ENCODE measurements at regions not wholly inside any gene's neighbourhood (a gene's known extent, or its start where the extent isn't known, plus 50 kb on each side); places are given as distances from the start of the nearest gene placed in this dataset.

DNA sequence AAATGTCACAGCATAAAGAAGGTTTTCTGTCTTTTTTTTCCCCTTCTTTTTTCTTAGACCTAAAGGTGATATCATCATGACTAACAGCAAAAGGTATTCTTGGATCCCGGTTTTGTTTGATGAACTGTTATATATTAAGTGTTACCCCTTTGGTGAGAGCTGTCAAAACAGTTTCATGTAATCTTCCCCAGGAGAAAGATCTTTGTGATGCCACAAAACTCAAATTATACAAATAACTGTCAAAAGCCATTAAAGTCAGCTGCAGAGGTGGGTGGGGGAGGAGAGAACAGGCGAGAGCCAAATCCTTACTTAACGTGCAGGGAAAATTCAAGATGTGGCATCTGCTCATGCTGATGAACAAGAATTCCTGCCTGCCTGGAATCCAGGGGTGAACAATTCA, 258.2 kb downstream of the BMP7 start:
- Mint-ChIP-seq H3K4me1 (ENCODE audit: insufficient read depth, unreplicated experiment) (peaks cover 19% of the 10 kb centered on the region), H3K36me3 (ENCODE audit: insufficient read depth, unreplicated experiment) (no peaks in the 10 kb centered on the region), H3K27me3 (ENCODE audit: insufficient read depth, unreplicated experiment) (peaks cover 16% of the 10 kb centered on the region), H3K4me3 (ENCODE audit: unreplicated experiment) (no peak overlapping the region), H3K27ac (ENCODE audit: low read depth, unreplicated experiment) (no peak overlapping the region), H3K9me3 (ENCODE audit: unreplicated experiment) (no peaks in the 10 kb centered on the region)
- no peak for DNase-seq (ENCODE audit: unreplicated experiment)
- ChIA-PET POLR2A (interaction anchor here (0.5 to 1.9 kb wide), 5 partner anchors 10 to 374 kb away, joined by 3 to 8 read pairs (median 5); no protein-coding TSS in a partner anchor), CTCF (interaction anchor here (0.6 to 1.6 kb wide), 5 partner anchors 10 to 379 kb away, joined by 3 to 5 read pairs (median 4); partner anchors contain the start of gene TFAP2C)
- intact Hi-C loops (cut with micrococcal nuclease): no loop called here
- BruUV-seq (replicated peaks): no TSS peak
- TF ChIP-seq, protein P1, sequence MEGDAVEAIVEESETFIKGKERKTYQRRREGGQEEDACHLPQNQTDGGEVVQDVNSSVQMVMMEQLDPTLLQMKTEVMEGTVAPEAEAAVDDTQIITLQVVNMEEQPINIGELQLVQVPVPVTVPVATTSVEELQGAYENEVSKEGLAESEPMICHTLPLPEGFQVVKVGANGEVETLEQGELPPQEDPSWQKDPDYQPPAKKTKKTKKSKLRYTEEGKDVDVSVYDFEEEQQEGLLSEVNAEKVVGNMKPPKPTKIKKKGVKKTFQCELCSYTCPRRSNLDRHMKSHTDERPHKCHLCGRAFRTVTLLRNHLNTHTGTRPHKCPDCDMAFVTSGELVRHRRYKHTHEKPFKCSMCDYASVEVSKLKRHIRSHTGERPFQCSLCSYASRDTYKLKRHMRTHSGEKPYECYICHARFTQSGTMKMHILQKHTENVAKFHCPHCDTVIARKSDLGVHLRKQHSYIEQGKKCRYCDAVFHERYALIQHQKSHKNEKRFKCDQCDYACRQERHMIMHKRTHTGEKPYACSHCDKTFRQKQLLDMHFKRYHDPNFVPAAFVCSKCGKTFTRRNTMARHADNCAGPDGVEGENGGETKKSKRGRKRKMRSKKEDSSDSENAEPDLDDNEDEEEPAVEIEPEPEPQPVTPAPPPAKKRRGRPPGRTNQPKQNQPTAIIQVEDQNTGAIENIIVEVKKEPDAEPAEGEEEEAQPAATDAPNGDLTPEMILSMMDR (IDR thresholded peaks at IDR 0.05; ENCODE audit: unreplicated experiment): no peak

DNA sequence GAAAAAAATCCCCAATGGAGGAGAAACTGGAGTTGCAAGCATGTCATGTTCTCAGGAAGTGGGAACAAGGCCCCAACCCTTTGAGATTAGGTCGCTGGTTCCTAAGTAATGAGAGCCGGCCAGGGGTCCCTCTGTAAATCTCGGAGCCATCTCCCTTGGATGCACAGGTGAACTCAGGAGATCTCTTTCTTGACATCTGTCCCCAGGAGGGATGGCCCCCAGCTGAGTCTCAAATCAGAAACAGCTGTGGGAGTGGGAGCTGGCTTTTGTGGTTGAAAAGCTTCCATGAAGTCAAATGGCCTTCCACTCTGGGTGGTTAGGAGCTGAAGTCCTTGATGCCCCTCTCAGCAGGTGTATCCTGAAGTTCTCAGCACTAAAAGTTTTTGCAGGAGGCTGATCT, 257.1 kb downstream of the BMP7 start:
- BruUV-seq (replicated peaks): no TSS peak
- ChIA-PET POLR2A (no interaction called here), CTCF (interaction anchor here (0.7 kb wide), 1 partner anchor 81 kb away, joined by 3 read pairs; no protein-coding TSS in a partner anchor)
- Mint-ChIP-seq H3K36me3 (ENCODE audit: insufficient read depth, unreplicated experiment) (no peaks in the 10 kb centered on the region), H3K4me3 (ENCODE audit: unreplicated experiment) (no peak overlapping the region), H3K27ac (ENCODE audit: low read depth, unreplicated experiment) (no peak overlapping the region), H3K27me3 (ENCODE audit: insufficient read depth, unreplicated experiment) (peaks cover 16% of the 10 kb centered on the region), H3K4me1 (ENCODE audit: insufficient read depth, unreplicated experiment) (peaks cover 19% of the 10 kb centered on the region), H3K9me3 (ENCODE audit: unreplicated experiment) (no peaks in the 10 kb centered on the region)
- no peak for DNase-seq (ENCODE audit: unreplicated experiment)
- TF ChIP-seq, protein P1 (IDR thresholded peaks at IDR 0.05; ENCODE audit: unreplicated experiment): no peak
- intact Hi-C loops (cut with micrococcal nuclease): no loop called here

DNA sequence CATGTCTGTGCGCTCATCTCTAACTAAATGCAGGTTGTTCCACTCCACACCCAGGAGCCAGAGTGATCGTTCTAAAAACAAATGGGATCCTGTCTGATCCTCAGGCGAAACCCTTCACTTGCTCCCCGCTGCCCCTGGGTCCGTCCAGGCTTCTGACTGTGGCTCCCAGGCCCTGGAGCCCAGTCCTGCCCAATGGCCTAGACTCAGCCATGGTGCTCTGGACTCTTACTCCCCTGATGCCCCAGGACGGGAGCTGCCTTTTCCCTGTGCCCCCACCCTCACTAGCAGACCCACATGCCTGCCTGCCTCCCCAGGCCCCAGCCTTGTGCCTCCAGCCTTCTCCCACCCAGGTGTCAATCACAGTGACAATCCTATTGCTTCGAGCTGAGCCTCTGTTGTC, 256.7 kb downstream of the BMP7 start:
- TF ChIP-seq, protein P1 (IDR thresholded peaks at IDR 0.05; ENCODE audit: unreplicated experiment): no peak
- Mint-ChIP-seq H3K36me3 (ENCODE audit: insufficient read depth, unreplicated experiment) (no peaks in the 10 kb centered on the region), H3K4me3 (ENCODE audit: unreplicated experiment) (no peak overlapping the region), H3K27me3 (ENCODE audit: insufficient read depth, unreplicated experiment) (peaks cover 16% of the 10 kb centered on the region), H3K4me1 (ENCODE audit: insufficient read depth, unreplicated experiment) (peaks cover 19% of the 10 kb centered on the region), H3K27ac (ENCODE audit: low read depth, unreplicated experiment) (no peak overlapping the region), H3K9me3 (ENCODE audit: unreplicated experiment) (no peaks in the 10 kb centered on the region)
- intact Hi-C loops (cut with micrococcal nuclease): no loop called here
- ChIA-PET POLR2A (interaction anchor here (0.7 kb wide), 1 partner anchor 249 kb away, joined by 3 read pairs; no protein-coding TSS in a partner anchor), CTCF (interaction anchor here (0.7 kb wide), 1 partner anchor 80 kb away, joined by 3 read pairs; no protein-coding TSS in a partner anchor)
- no peak for DNase-seq (ENCODE audit: unreplicated experiment)
- BruUV-seq (replicated peaks): no TSS peak

DNA sequence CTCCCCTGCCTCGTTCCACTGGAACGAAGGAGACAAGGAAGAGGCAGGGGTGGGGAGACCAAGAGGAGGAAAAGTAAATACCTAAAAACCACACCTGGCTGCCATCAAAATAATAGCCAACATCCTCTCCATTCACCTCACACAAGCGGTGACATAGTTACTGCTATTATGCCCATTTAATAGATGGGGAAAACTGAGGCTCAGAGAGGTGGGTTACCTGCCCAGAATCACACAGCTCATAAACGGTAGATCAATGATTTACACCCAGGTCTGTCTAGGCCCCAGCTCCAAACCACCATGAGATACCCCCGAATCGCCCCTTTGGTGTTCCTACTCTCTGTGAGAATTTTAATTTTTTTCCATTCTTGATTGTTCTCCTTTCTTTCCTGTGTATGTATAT, 253.8 kb downstream of the BMP7 start:
- H3K4me3 Mint-ChIP-seq (ENCODE audit: unreplicated experiment): no peak overlapping the region
- DNase-seq (ENCODE audit: unreplicated experiment): no peak
- H3K27ac Mint-ChIP-seq (ENCODE audit: low read depth, unreplicated experiment): no peak overlapping the region
- POLR2A ChIA-PET: interaction anchor here (0.5 to 1.2 kb wide), 2 partner anchors 13 to 57 kb away, joined by 4 to 6 read pairs; no protein-coding TSS in a partner anchor
- TF ChIP-seq, protein P1 (IDR thresholded peaks at IDR 0.05; ENCODE audit: unreplicated experiment): no peak
- H3K27me3 Mint-ChIP-seq (ENCODE audit: insufficient read depth, unreplicated experiment): peaks cover 2% of the 10 kb centered on the region
- no peaks in the 10 kb centered on the region for H3K36me3 Mint-ChIP-seq (ENCODE audit: insufficient read depth, unreplicated experiment)
- H3K4me1 Mint-ChIP-seq (ENCODE audit: insufficient read depth, unreplicated experiment): peaks cover 7% of the 10 kb centered on the region
- no TSS peak for BruUV-seq (replicated peaks)
- CTCF ChIA-PET: interaction anchor here (1.1 kb wide), 1 partner anchor 17 kb away, joined by 3 read pairs; no protein-coding TSS in a partner anchor
- H3K9me3 Mint-ChIP-seq (ENCODE audit: unreplicated experiment): no peaks in the 10 kb centered on the region
- intact Hi-C loops (cut with micrococcal nuclease): no loop called here
